Transverse colon (tissue), 4 donors: ENCODE measurements at regions not wholly inside any gene's neighbourhood (a gene's known extent, or its start where the extent isn't known, plus 50 kb on each side); places are given as distances from the start of the nearest gene placed in this dataset.

Experiments
- DNase-seq: peaks from one replicate; pipeline ENCODE4 v3.0.0-alpha.2; 2019
- H3K27ac ChIP-seq, 4 donors: fragments of 200-600 bp; sonication (generic); 2 replicates each; pipeline ENCODE4 v1.5.1; 2016 to 2018; ENCODE audit warnings: inconsistent platforms in 4 of 4
- H3K27me3 ChIP-seq: fragments of 200-600 bp; sonication (generic); 2 replicates; pipeline ENCODE4 v1.5.1; 2017; ENCODE audit warnings: inconsistent platforms
- H3K36me3 ChIP-seq, 4 donors: fragments of 200-600 bp; sonication (generic); 2 replicates each; pipeline ENCODE4 v1.5.1; 2017 to 2019; ENCODE audit warnings: inconsistent platforms in 4 of 4
- H3K4me1 ChIP-seq, 4 donors: fragments of 200-600 bp; sonication (generic); 2 replicates each; pipeline ENCODE4 v1.5.1; 2017 to 2020; ENCODE audit warnings: inconsistent platforms in 4 of 4
- H3K4me3 ChIP-seq, 4 donors: fragments of 200-600 bp; sonication (generic); 1 replicate in 1 of 4; 2 replicates in 3 of 4; pipeline versions ENCODE4 v1.5.1 to v1.6.1; 2017 to 2019; ENCODE audit warnings: inconsistent platforms in 4 of 4
- H3K9me3 ChIP-seq, 2 donors: fragments of 200-600 bp; sonication (generic); 2 replicates each; pipeline ENCODE4 v1.5.1; 2017 to 2019; ENCODE audit warnings: inconsistent platforms in 2 of 2
- CTCF ChIP-seq, 5 experiments: fragments of 200-600 bp in 3 of 5; fragments of 450-650 bp in 2 of 5; sonication (generic) in 3 of 5; IDR thresholded peaks; 1 replicate in 2 of 5; 2 replicates in 3 of 5; pipeline ENCODE4 v1.5.1; 2016 to 2017; ENCODE audit warnings: antibody characterized with exemption in 5 of 5, inconsistent platforms in 3 of 5, mild to moderate bottlenecking in 2 of 5, moderate library complexity in 1 of 5
- EP300 ChIP-seq: sonication (generic); formaldehyde crosslinking; IDR thresholded peaks from one replicate; pipeline ENCODE4 v1.6.1; 2017; ENCODE audit warnings: antibody characterized with exemption, low read depth
- POLR2A ChIP-seq: fragments of 450-650 bp; IDR thresholded peaks from one replicate; pipeline ENCODE4 v1.6.1; 2016; ENCODE audit warnings: antibody characterized with exemption, mild to moderate bottlenecking, moderate library complexity
- POLR2AphosphoS5 ChIP-seq, 3 donors: sonication (generic); formaldehyde crosslinking; IDR thresholded peaks; one replicate each; pipeline ENCODE4 v1.6.1; 2016; ENCODE audit warnings: antibody characterized with exemption in 3 of 3
- WGBS, 2 donors: methylation state at CpG; one replicate each; pipeline ENCODE4 v1.1.5; 2018; ENCODE audit warnings: low coverage in 1 of 2; 5-methylcytosine and 5-hydroxymethylcytosine counted together
- in situ Hi-C, 4 donors: fragments of 200-750 bp; cut with MboI; loops; one replicate each; pipeline versions ENCODE4 v1.15.0 to v1.15.1; 2017; ENCODE audit warnings: low sequenced_read_pairs in 3 of 4, low pct_ligation_motif_present in 1 of 4, low pct_unique_long_range_greater_than_20kb in 1 of 4
- intact Hi-C: fragments of 100-400 bp; cut with DNase I; formaldehyde crosslinking; loops from one replicate; pipeline ENCODE4 v1.15.1; 2023; ENCODE audit warnings: low total_unique reads

GRCh38 chr9:115717711-115718173 is 435.8 kb upstream of the PAPPA start:
- H3K4me3 ChIP-seq, result no peak overlapping the region
- no peaks in the 10 kb centered on the region for H3K9me3 ChIP-seq
- H3K27ac ChIP-seq, result no peak overlapping the region
- in situ Hi-C loops (no loop called here), intact Hi-C loops (no loop called here)
- 80 to 85% methylated on average over 1 of the region's 1 CpG for WGBS, 2 donors
- H3K36me3 ChIP-seq, result no peaks in the 10 kb centered on the region
- H3K27me3 ChIP-seq, result no peaks in the 10 kb centered on the region
- TF ChIP-seq CTCF (IDR thresholded peaks at IDR 0.05) (no peak), EP300 (no peak), POLR2AphosphoS5 (IDR thresholded peaks at IDR 0.05) (no peak), POLR2A (no peak)
- no peaks in the 10 kb centered on the region for H3K4me1 ChIP-seq
- DNase-seq, result no peak

GRCh38 chr9:115730396-115730795 is 423.2 kb upstream of the PAPPA start:
- no peak overlapping the region for H3K4me3 ChIP-seq
- TF ChIP-seq POLR2A, result no peak
- no peak for TF ChIP-seq CTCF (IDR thresholded peaks at IDR 0.05)
- TF ChIP-seq POLR2AphosphoS5 (IDR thresholded peaks at IDR 0.05), result no peak
- TF ChIP-seq EP300, result no peak
- H3K27me3 ChIP-seq, result no peaks in the 10 kb centered on the region
- H3K9me3 ChIP-seq, result peaks cover 5 to 6% of the 10 kb centered on the region in 2 donors
- no peaks in the 10 kb centered on the region for H3K36me3 ChIP-seq
- intact Hi-C loops (no loop called here), in situ Hi-C loops (no loop called here)
- DNase-seq, result no peak
- no peak overlapping the region for H3K27ac ChIP-seq
- WGBS, 2 donors, result 69 to 85% methylated on average over 4 of the region's 4 CpGs
- H3K4me1 ChIP-seq, result no peaks in the 10 kb centered on the region

- intact Hi-C loops (no loop called here), in situ Hi-C loops (no loop called here)
- Histone ChIP-seq H3K9me3 (peaks cover 5 to 6% of the 10 kb centered on the region in 2 donors), H3K27ac (no peak overlapping the region), H3K36me3 (no peaks in the 10 kb centered on the region), H3K4me3 (no peak overlapping the region), H3K27me3 (no peaks in the 10 kb centered on the region), H3K4me1 (no peaks in the 10 kb centered on the region)
- TF ChIP-seq POLR2A (no peak), EP300 (no peak), CTCF (IDR thresholded peaks at IDR 0.05) (no peak), POLR2AphosphoS5 (IDR thresholded peaks at IDR 0.05) (no peak)
- WGBS, 2 donors, result 56 to 57% methylated on average over 1 of the region's 1 CpG
- DNase-seq, result no peak
These were observed 422.7 kb upstream of the PAPPA start for GRCh38 chr9:115730845-115731244.

GRCh38 chr9:115733318-115734110 is 420.1 kb upstream of the PAPPA start:
- TF ChIP-seq POLR2A (no peak), EP300 (no peak), CTCF (IDR thresholded peaks at IDR 0.05) (no peak), POLR2AphosphoS5 (IDR thresholded peaks at IDR 0.05) (no peak)
- H3K27me3 ChIP-seq, result no peaks in the 10 kb centered on the region
- WGBS, 2 donors, result 26 to 34% methylated on average over 4 of the region's 4 CpGs

More at GRCh38 chr9:115733318-115734110, 420.1 kb upstream of the PAPPA start:
- in situ Hi-C loops, result no loop called here
- Histone ChIP-seq H3K9me3 (peaks cover 5 to 6% of the 10 kb centered on the region in 2 donors), H3K4me3 (no peak overlapping the region), H3K36me3 (no peaks in the 10 kb centered on the region), H3K27ac (no peak overlapping the region), H3K4me1 (no peaks in the 10 kb centered on the region)
- DNase-seq, result no peak
- intact Hi-C loops, result no loop called here
